Stimulated activated CD4-positive, alpha-beta T cell treated with anti-CD3 and anti-CD28 coated beads, Interleukin-4, amount 100 ng/mL, for 24 hours (primary cell): ENCODE measurements at regions not wholly inside any gene's neighbourhood (a gene's known extent, or its start where the extent isn't known, plus 50 kb on each side); places are given as distances from the start of the nearest gene placed in this dataset.
"Not testable (repeated sequence)": the region's sequence is repeated elsewhere in the genome, so short reads cannot be mapped to it uniquely, and the experiment has no call there.

Experiments used
- DNase-seq: peaks from one replicate; pipeline ENCODE4 v3.0.0-alpha.2; 2020

DNA sequence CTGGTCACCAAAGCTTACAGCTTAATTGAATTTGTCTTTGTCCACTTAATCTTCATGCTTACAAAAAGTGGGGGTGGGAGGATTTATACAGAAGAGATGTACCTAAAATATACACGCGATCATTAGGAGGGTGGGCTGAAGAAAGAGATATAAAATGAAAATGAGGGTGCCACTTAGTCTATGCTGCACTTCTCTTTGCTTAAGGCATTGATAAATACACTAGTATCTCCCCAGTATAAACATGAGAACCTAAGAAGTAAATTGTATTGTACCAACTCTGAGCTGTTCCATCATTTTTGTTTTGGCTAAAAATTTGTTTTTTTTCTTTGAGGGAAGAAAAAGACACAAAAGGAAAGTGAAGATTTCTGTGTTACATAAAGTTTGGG, 170.8 kb upstream of the ZNF217 start:
- no peak for DNase-seq

DNA sequence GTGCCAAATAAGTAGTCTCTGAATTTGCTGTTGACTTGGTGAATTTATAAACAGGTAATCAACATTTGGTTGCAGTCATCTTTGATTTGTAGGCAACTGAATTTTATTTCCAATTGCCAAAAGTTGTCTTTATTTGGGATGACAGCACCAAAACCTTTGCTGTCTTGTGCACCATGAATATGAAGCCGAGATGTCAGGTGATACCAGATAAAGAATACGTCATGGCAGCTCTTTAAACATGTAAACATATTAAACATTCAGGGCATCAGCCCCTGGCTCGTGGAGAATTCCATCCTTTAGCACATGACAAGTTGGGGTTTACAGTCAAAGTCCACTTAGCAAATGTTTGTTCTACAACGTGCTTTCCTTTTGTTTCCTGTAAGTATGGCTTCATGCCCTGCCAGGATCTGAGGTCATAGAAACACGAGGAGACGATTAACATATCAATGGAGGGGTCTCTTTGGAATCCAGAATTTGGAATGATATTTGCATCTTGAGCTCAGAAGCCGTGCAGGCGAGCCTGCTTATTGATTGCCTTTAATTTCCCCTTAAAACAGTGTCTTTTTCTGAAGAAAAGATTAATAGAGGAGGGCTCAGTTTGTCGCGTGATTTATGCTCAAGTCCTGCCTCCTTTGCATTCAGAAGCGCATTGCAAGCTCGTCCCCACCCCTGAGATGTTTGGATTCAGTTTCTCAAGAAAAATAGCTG, 170.2 kb upstream of the ZNF217 start:
- no peak for DNase-seq

DNA sequence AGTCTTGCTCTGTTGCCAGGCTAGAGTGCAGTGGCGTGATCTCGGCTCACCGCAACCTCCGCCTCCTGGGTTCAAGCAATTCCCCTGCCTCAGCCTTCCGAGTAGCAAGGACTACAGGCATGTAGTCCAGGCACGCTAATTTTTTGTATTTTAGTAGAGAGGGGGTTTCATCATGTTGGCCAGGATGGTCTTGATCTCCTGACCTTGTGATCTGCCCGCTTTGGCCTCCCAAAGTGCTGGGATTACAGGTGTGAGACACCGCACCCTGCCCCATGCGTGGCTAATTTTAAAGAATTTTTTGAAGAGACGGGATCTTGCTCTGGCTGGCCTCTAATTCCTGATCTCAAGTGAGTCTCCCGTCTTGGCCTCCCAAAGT, 168.8 kb upstream of the ZNF217 start:
- not testable (repeated sequence) for DNase-seq

DNA sequence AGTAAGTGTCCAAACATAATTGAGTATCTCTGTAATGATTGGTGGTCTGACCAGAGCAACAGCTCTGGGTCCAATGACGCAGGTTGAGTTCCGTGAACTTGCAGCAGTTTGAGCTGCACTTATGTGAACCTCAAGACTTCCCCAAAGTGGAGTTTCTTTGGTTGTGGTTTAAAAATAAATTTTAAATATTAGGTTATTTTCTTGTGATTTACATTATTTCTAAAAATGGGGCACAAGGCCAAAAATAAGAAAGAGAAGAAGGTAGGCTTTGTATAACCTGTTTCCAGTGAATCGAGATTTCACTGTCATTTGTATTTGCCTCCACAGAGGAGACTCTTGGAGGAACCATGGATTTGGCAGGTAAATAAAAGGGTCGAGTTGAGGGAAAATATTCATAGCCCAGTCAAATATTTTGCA, 166.4 kb upstream of the ZNF217 start:
- DNase-seq, result no peak

DNA sequence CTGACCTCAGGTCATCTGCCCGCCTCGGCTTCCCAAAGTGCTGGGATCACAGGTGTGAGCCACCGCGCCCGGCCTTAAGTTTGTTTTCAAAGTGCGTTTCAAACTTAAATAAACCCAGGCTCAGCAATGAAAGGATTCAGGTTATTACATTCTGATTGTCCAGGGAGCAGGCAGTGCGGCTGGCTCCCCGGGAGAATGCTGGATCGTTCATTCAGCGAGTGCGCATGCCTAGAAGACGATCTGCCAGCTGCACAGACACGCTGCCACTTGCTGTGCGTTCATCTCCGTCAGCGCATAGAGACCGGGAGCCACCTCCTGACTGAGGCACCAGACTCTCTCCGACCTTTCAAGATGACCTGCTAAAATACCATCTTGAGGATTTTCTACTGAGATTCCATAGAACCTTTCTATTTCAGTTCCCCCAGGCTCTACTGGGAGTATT, 163.9 kb upstream of the ZNF217 start:
- DNase-seq, result no peak

DNA sequence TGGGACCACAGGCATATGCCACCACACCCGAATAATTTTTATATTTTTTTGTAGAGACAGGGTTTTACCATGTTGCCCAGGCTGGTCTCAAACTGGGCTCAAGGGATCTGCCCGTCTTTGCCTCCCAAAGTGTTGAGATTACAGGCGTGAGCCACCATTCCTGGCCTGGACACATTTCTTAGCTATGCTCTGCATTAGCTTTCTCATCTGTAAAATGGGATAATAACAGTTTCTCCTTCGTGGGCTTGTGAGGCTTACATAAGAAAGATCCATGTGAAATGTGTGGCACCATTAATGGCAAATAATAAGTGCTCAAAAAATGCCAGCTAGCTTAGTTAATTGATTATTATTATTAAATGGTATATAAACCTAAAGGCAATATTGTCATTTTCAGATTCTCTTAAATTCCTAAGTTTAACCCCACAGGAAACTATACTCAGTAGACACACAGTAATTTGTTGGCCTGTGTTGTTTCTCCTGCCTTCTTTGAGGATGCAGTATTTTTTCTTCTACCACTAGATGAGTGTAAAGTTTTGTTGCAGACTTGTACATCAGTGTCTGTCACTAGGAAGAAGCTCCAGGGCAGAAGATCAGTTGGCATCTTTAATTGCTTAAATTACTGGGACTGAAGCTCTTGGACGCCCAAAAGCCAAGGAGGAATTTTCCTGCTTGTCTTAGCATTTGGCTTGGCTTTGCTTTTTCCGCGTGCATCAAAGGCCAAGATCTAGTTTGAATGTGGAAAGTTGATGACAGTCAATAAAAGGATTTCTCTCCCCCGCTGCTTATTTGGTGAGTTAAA, 162.3 kb upstream of the ZNF217 start:
- DNase-seq, result no peak

DNA sequence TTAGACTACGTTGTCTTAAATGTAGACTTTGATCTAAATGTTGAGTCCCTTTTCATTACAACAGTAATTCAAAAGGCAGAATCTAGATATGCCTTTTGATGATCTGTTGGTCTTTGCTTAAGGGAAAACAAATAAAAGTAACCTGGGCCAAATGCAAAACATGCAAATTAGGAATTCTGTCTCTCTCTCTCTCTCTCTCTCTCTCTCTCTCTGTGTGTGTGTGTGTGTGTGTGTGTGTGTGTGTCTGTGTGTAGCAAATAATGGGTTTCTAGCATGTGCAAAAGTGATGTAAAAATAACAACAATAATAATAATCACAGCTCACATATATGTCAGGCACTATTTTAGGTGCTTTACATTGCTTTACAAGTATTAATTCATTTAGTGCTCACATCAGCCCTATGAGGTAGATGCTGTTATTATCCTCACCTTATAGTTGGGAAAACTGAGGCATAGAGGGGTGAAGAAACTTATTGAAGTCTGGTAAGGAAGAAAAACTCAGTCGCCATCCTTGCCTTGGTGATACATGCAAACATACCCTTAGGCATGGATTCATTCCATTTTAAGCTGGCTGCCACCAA, 160.3 kb upstream of the ZNF217 start:
- no peak for DNase-seq

DNA sequence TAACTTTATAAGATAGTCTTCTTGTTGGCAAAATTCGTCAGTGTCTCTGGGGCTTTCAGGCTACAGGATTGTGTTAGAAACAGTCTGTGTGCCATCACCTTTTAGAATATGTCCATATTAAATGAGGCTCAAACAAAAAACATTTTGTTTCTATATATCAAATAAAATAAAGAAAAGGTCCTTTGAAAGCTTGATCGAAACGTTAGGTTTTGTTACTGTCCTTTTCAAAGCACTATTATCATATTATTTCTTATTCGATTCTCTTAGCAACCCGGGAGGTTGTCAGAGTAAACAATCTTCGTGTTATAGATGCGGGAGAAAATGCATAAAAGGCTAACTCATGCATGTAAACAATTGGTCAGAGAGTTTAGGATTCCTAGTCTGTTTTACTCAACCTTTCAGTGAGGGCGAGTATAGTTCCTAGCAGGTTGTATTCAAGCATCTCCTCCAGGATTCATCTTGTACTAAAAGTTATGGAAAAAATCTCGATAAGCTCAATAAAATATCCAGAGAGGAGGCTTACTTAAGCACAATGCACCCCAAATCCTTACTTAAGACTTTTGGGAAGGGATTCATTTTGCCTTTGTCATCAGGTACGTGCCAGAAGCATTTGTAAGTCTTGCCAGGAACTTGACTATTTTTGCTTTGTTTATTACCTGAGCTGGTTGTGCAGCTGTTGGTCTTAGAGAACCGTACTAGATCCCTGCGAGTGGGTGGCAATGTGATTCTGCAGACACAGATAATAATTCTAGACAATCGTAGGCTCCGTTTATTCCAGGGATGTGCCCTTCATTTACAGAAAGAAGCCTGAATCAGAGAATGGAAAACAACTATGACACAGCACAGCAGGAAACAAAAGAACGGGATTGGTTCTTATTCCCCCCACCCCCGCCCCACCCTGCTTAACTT, 159.6 kb upstream of the ZNF217 start:
- DNase-seq, result no peak

DNA sequence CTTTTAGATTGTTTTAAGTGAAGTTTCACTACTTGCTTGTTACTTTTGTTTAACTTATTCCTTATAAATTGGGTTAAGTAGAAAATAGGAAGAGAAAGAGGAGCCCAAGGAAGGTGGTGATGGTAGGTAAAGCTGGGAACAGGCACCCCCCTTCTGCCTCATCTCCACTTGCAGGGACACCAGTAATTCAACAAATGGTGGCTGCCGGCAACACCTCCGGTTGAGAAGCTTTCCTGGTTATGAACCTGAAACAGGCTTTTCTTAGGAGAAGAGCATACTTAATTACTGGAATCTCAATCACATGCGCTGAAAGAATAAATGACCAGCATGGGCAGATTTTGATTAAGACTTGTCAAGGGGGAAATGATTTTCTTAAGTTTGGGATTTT, 158.9 kb upstream of the ZNF217 start:
- DNase-seq, result no peak

DNA sequence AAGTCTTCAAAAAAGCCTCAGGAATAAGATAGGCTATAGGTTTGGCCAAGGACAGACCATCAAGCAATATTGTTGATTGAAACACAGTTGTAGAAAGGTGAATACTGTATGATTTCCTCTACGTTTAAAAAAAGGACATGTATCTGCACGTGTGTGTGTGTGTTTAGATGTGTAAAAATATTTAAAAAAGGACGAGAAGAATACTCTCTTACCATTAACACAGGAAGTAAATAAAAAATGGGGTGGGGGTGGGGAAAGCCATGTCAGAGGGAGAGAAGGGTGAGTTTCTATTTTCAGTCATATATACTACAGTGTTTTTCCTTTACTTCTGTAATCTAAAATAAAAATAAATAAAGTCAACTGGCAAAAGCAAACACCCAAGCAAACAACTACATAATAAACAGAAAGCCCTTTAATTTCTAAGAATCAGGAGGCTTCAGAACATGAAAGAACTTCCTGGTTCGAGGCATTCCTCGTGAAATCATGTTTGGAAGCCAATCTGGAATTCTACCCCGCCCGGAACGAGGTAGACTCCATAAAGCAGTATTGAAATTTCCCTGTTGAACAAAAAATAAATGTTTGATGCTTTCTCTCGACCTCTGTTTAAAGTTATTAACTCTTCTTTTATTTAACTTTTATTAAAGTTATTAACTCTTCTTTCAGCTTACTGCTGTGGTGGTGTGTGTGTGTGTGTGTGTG, 158.1 kb upstream of the ZNF217 start:
- no peak for DNase-seq

DNA sequence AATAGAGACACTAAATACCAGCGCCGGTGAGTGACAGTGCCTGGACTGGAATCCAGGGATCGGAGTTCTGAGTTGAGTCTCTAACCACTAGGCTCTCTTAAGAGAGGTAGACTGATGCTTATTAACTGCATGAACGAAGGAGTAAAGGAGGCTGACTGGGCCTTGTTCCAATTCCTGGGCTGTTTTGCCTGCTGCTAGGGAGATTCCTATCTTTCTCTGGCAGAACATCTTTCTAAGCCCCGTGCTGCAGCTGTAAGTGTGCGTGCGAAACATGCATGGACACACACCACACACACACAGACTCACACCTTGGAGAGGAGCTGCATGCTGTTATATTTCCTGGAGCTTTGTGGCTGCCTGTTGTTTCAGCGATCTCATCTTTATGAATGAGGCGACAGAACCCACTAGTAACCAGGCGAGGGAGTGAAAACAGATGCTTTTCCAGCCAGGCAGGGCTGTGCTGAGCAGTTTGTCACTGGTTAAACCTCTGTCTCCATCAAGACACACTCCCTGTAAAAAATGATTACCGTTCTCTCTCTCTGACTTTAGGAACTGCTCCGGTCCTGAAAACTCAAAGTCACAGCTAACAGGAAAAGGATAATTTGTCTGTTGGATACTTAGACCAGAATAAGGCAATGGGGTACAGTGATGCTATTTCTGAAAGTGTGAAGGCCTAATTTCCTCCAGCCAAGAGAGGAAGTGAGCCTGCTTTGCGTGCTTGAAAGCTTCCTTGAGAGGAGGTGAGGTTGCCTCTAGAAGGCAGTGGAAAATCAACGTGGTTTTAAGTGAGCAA, 157.4 kb upstream of the ZNF217 start:
- DNase-seq, result peak; percentile 34

DNA sequence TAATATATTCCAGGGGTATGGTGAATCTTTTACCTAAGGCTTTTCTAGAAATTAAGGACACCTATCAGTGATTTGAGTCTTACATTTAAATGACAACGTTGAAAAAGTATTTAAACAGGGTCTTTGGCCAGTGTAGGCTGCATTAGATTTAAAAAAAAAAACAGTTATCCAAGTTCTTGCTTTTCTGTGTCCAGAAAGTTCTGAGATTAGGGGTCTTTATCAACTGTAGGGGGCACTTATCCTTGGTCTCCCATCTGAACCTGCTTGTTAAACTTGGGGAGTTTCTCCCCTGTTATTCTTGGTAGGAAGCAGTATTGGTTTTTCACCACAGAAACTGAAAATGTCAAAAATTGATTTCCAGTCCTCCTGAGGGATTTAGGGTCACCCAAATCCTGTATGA, 155.9 kb upstream of the ZNF217 start:
- no peak for DNase-seq

DNA sequence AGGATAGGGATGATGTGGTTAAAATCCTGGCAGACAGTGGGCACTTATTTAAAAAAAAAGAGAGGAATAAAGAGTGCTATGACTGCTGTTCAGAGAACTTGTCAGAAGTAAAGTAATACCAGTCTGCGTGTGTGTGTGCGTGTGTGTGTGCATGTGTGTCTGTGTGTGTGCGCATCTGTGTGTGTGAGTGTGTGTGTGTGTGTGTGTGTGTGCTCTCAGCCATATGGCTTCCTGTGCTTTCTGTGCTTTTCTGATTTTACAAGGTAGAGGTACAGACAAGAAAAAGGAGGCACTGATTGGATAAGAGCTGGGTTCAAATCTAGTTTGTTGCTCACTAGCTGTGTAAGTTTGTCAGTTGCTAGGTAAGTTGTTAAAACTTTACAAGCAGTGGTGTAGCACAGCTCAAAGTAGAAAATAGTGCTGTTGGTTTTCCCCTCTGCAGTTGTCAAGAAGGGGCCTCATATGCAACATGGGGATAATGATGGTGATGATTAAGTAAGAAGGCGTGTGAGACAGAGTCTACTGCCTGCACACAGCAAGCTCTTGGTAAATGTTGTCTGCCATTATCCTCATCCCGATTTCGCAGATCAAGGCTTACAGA, 155.3 kb upstream of the ZNF217 start:
- no peak for DNase-seq

DNA sequence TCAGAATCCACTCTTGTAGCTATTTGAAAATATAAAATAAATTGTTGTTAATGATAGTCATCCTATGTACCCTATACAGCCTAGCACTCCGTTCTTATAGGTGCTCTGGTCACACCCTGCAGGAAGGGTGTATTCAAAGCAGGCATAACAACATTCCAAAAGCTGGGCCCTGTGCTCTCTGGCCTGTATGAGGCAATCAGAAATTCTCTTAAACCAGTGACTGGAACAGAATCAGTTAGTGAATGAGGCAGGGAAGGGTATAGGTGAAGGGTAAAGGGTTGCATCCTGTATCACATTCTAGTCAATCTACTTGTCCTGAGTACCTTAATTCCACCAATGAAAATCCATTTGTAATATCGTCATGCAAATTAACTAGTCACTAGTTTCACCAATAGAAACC, 154.5 kb upstream of the ZNF217 start:
- no peak for DNase-seq

DNA sequence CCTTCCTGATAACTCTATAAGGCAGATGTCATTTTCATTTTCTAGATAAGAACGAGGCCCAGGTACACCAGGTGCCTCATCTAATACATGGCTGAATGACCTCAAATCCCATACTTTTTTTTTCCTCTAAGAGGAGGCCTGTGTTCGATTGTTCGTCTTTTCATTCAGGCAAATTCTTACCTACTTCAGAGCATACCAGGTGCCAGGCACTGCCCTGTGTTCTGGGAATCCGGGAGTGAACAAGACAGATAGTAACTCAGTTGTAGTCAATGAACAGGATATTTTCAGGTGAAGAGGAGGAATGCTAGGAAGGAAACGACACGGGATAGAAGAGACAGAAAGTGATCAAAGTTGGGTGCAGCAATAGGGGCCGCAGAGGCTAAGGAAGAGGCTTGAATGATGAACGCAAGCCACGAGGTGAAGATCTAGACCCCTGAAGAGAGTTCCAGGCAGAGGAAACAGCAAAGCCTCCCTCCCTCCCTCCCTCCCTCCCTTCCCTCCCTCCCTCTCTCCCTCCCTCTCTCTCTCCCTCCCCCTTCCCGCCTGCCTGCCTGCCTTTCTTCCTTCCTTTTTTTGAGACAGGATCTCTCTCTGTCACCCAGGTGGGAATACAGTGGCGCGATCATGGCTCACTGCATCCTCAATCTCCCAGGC, 150.1 kb upstream of the ZNF217 start:
- no peak for DNase-seq

DNA sequence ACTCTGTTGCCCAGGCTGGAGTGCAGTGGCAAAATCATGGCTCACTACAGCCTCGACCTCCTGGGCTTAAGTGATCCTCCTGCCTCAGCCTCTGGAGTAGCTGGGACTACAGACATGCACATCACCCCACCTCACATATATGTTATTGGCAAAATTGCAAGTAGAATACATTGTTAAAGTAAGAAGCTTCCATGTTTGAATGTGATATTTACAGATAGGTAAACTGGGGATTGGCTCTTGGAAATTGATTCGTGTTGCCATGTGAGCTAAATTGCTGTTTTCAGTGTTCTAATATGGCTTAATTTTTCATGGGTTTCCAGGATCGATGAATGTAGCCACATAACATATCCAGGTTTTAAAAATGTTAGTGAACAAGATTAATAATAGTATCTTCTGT, 149.0 kb upstream of the ZNF217 start:
- DNase-seq, result no peak

DNA sequence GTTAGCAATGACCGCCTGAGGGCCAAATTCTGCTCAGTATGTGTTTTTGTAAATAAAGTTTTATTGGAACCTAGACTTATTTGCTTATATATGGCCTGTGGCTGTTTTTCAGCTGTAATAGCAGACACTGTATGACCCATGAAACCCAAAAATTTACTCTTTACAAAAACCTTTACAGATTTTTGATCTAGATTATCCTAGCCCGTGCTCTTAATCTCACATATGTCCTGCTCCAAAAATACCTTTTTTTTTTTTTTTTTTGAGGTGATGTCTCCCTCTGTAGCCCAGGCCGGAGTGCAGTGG, 148.0 kb upstream of the ZNF217 start:
- DNase-seq, result no peak

DNA sequence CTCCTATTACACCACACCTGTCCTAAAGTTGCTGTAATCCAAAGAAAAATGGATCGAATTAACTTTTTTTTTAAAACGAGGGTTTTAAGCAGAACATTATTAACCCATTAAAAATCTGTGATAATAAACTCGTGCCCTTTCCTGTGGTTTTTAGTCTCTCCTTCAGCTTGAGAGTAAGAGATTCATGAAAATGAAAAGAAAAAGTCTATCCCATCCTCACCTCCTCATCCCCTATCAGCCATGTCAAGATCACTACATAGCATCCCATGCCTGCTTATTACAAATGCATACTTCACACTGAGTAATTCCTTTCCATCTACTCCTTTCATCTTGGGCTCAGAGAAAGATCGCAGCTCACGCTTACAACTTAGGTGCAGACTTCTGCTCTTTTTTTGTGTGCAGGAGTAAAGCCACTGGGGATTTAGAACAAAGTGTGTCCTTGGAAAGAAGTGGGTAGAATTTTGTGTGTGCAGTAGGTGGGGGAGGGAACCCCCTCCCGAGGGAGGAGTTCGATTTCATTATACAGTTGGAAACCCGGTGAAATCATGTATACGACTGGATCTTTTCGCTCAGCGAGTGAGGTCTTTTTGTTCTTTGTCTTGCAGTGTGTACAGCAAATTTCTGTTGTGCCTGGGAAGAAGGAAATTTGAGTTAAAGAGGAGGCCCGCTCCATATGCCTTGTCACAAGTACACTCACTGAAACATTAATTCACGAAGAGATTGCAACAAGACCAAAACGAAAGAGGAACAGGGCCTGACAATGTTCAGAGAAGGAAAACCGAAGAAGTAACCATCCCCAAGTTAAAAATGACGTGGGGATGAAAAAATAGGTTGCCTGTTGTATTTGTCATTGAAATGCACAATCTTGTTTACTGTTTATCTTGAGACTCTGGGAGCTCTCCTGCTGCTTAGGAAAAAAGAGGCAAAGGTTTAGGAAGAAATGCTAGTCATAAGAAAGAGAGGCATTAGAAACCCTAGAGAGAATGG, 146.5 kb upstream of the ZNF217 start:
- no peak for DNase-seq

DNA sequence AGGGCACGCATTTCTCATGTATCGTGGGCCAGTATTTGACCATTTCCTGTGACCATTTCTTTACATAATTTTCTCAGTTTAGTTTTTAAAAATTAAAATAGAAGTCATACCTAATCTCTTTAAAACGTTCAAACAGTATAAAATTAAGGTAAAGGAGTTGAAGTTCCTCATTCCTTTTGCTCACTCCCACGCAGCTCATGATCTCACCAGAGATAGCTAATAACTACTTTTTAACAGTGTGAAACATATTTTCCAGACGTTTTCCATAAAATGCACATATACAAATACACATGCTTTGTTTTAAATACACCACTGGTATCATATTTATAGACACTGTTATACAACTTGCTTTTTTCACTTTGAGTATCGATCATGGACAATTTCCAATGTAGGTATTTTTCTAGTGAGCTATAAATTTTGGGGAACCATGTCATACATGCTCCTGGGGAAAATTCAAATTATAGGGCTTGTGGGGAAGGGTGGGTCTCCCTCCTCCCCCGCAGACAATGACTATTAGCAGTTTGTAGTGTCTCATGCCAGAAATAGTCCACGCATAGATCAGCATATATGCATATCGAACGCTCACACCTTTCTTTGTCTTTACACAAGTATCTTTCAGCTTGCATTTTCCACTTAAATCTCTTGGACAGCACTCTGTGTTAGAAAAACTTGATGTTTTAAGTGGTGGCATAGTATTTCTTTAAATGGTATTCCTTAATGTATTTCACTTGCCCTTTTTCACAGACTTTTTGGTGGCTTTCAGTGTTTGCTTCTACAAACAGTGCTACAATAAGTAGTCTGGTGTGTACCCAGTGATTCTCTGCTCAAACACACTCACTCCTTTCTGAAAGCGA, 145.5 kb upstream of the ZNF217 start:
- no peak for DNase-seq
